ENCODE measurements at regions not wholly inside any gene's neighbourhood (a gene's known extent, or its start where the extent isn't known, plus 50 kb on each side); places are given as distances from the start of the nearest gene placed in this dataset.

DNA sequence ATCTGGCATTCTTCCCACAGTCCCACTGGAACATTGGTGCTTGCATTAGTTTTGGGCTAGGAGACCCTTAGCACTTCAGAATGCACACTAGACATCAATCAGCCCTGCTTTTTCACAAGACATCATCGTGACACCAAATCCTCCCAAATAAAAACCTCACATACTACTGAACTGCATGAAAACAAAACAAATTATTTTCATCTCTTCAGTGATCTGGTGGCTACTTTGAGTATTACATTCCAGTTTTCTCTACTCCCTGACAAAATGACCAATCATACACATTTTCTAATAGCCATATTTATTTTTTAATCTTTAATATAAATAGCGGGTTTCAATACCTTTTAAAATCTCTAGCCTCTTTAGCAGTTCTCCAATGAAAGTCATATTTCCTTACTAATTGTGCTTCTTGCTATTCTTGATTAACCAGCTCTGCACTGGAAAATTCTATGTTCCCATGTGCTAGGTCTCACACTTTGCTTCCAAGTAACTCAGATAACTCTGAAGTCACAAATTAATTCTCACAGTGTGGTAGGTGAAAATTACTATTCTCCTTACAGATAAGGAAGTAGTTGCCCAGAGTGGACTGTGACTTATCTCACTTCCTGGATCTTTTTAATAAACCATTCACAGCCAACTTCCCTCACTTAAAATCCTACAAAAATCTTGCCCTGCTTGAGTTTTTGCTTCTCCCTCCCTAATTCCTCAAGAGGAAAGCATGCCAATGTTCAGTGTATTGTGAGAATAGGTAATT lies 82.5 kb upstream of the EPB41L3 start:
- TF ChIP-seq, protein P1, sequence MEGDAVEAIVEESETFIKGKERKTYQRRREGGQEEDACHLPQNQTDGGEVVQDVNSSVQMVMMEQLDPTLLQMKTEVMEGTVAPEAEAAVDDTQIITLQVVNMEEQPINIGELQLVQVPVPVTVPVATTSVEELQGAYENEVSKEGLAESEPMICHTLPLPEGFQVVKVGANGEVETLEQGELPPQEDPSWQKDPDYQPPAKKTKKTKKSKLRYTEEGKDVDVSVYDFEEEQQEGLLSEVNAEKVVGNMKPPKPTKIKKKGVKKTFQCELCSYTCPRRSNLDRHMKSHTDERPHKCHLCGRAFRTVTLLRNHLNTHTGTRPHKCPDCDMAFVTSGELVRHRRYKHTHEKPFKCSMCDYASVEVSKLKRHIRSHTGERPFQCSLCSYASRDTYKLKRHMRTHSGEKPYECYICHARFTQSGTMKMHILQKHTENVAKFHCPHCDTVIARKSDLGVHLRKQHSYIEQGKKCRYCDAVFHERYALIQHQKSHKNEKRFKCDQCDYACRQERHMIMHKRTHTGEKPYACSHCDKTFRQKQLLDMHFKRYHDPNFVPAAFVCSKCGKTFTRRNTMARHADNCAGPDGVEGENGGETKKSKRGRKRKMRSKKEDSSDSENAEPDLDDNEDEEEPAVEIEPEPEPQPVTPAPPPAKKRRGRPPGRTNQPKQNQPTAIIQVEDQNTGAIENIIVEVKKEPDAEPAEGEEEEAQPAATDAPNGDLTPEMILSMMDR (IDR thresholded peaks at IDR 0.05) = no peak
- ChIA-PET POLR2A (no interaction called here), CTCF (no interaction called here)
- Mint-ChIP-seq H3K4me1 (ENCODE audit: low read depth) (no peaks in the 10 kb centered on the region), H3K27ac (no peak overlapping the region), H3K4me3 (no peak overlapping the region), H3K27me3 (peaks cover 14% of the 10 kb centered on the region), H3K36me3 (ENCODE audit: low read depth) (no peaks in the 10 kb centered on the region), H3K9me3 (no peaks in the 10 kb centered on the region)
- Histone ChIP-seq H3K36me3 (ENCODE audit: insufficient read depth, low read length) (no peaks in the 10 kb centered on the region), H3K27me3 (ENCODE audit: control insufficient read depth in 1 of 2, insufficient read depth in 2 of 2, low read length in 2 of 2) (peaks cover 42 to 43% of the 10 kb centered on the region in 2 experiments), H3K4me3 (ENCODE audit: low read length) (no peak overlapping the region), H3K4me1 (ENCODE audit: insufficient read depth, low read length) (peaks cover 23% of the 10 kb centered on the region), H3K27ac (ENCODE audit: low read depth in 1 of 2, low read length in 2 of 2) (no peak overlapping the region), H3K9me3 (ENCODE audit: control insufficient read depth in 1 of 2, insufficient read depth in 1 of 2, low read length in 2 of 2) (peaks cover 0 to 22% of the 10 kb centered on the region in 2 experiments)
- intact Hi-C loops (cut with DNase I, micrococcal nuclease) = no loop called here
- DNase-seq (no peak), ATAC-seq (ENCODE audit: poor library complexity) (no peak)

DNA sequence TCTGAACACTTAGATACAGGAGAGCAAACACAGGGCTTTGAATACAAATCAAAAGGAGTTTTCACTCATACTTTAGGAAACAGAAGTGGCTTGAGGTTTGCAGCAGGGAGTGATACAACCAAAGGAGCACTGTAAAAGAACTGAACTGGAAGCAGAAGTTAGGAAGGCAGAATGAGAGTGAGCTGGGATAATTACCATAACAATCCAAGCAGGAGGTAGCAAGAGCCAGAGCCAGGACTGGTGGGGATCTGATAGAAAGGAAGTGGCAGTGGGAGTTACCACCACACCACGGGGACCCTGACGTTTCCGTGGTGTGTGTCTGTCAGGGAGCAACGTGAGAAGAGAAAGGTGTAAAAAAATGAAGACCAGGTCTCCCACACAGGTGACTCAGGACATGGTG lies 81.3 kb upstream of the EPB41L3 start:
- Histone ChIP-seq H3K4me1 (ENCODE audit: insufficient read depth, low read length) (peaks cover 21% of the 10 kb centered on the region), H3K4me3 (ENCODE audit: low read length) (no peak overlapping the region), H3K9me3 (ENCODE audit: control insufficient read depth in 1 of 2, insufficient read depth in 1 of 2, low read length in 2 of 2) (peaks cover 0 to 19% of the 10 kb centered on the region in 2 experiments), H3K36me3 (ENCODE audit: insufficient read depth, low read length) (no peaks in the 10 kb centered on the region), H3K27ac (ENCODE audit: low read depth in 1 of 2, low read length in 2 of 2) (no peak overlapping the region), H3K27me3 (ENCODE audit: control insufficient read depth in 1 of 2, insufficient read depth in 2 of 2, low read length in 2 of 2) (peaks cover 35 to 43% of the 10 kb centered on the region in 2 experiments)
- Mint-ChIP-seq H3K36me3 (ENCODE audit: low read depth) (no peaks in the 10 kb centered on the region), H3K27ac (no peak overlapping the region), H3K4me1 (ENCODE audit: low read depth) (no peaks in the 10 kb centered on the region), H3K9me3 (no peaks in the 10 kb centered on the region), H3K27me3 (peaks cover 14% of the 10 kb centered on the region), H3K4me3 (no peak overlapping the region)
- intact Hi-C loops (cut with DNase I, micrococcal nuclease) = no loop called here
- ChIA-PET CTCF (no interaction called here), POLR2A (no interaction called here)
- TF ChIP-seq, protein P1 (IDR thresholded peaks at IDR 0.05) = no peak
- DNase-seq = no peak
- no peak for ATAC-seq (ENCODE audit: poor library complexity)

DNA sequence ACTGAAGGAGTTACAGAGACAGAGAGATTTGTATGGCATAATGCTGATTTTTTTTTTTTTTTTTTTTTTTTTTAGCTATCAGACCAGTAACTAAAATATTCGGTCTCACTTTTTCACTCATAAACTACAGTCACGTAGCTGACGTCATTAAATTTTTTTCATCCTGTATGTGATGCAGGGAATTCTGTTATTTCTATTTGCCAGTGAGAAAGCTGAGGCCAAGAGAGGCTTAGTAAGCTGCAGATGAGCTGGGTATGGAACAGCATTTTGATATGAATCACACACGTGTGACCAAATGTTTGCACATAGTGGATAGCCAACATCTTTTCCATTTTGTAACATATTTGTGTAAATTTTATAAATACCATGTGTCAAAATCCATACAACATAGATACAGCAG lies 79.1 kb upstream of the EPB41L3 start:
- Histone ChIP-seq H3K36me3 (ENCODE audit: insufficient read depth, low read length) (no peaks in the 10 kb centered on the region), H3K27me3 (ENCODE audit: control insufficient read depth in 1 of 2, insufficient read depth in 2 of 2, low read length in 2 of 2) (peaks cover 19 to 29% of the 10 kb centered on the region in 2 experiments), H3K9me3 (ENCODE audit: control insufficient read depth in 1 of 2, insufficient read depth in 1 of 2, low read length in 2 of 2) (peaks cover 0 to 1% of the 10 kb centered on the region in 2 experiments), H3K27ac (ENCODE audit: low read depth in 1 of 2, low read length in 2 of 2) (no peak overlapping the region), H3K4me1 (ENCODE audit: insufficient read depth, low read length) (peaks cover 1% of the 10 kb centered on the region), H3K4me3 (ENCODE audit: low read length) (no peak overlapping the region)
- TF ChIP-seq, protein P1 (IDR thresholded peaks at IDR 0.05) = no peak
- ATAC-seq (ENCODE audit: poor library complexity) = no peak
- ChIA-PET CTCF (interaction anchor here (0.7 kb wide), 2 partner anchors 656 to 868 kb away, joined by 3 to 4 read pairs; no protein-coding TSS in a partner anchor), POLR2A (no interaction called here)
- Mint-ChIP-seq H3K27me3 (peaks cover 24% of the 10 kb centered on the region), H3K4me3 (no peak overlapping the region), H3K9me3 (no peaks in the 10 kb centered on the region), H3K36me3 (ENCODE audit: low read depth) (no peaks in the 10 kb centered on the region), H3K4me1 (ENCODE audit: low read depth) (no peaks in the 10 kb centered on the region), H3K27ac (no peak overlapping the region)
- intact Hi-C loops (cut with DNase I, micrococcal nuclease) = no loop called here
- DNase-seq = no peak
